ENCODE measurements at regions not wholly inside any gene's neighbourhood (a gene's known extent, or its start where the extent isn't known, plus 50 kb on each side); places are given as distances from the start of the nearest gene placed in this dataset.
"Not testable (repeated sequence)": the region's sequence is repeated elsewhere in the genome, so short reads cannot be mapped to it uniquely, and the experiment has no call there.

- Histone ChIP-seq H3K27ac (no peak overlapping the region), H3K4me3 (no peak overlapping the region), H3K27me3 (no peaks in the 10 kb centered on the region), H3K4me1 (no peaks in the 10 kb centered on the region), H3K36me3 (no peaks in the 10 kb centered on the region), H3K9me3 (no peaks in the 10 kb centered on the region)
- intact Hi-C loops (cut with DNase I) = no loop called here
- TF ChIP-seq POLR2AphosphoS5 (IDR thresholded peaks at IDR 0.05; ENCODE audit: insufficient read depth in 1 of 2, low read depth in 1 of 2) (no peak), POLR2A (IDR thresholded peaks at IDR 0.05) (no peak)
- TF ChIP-seq, protein P1, sequence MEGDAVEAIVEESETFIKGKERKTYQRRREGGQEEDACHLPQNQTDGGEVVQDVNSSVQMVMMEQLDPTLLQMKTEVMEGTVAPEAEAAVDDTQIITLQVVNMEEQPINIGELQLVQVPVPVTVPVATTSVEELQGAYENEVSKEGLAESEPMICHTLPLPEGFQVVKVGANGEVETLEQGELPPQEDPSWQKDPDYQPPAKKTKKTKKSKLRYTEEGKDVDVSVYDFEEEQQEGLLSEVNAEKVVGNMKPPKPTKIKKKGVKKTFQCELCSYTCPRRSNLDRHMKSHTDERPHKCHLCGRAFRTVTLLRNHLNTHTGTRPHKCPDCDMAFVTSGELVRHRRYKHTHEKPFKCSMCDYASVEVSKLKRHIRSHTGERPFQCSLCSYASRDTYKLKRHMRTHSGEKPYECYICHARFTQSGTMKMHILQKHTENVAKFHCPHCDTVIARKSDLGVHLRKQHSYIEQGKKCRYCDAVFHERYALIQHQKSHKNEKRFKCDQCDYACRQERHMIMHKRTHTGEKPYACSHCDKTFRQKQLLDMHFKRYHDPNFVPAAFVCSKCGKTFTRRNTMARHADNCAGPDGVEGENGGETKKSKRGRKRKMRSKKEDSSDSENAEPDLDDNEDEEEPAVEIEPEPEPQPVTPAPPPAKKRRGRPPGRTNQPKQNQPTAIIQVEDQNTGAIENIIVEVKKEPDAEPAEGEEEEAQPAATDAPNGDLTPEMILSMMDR (IDR thresholded peaks at IDR 0.05) = no peak
- DNase-seq (ENCODE audit: extremely low spot score in 2 of 2) = no peak
Measured at GRCh38 chr6:74044417-74045096, 348.6 kb downstream of the CD109 start.

- DNase-seq (ENCODE audit: extremely low spot score in 2 of 2) = no peak
- H3K9me3 ChIP-seq = no peaks in the 10 kb centered on the region
- intact Hi-C loops (cut with DNase I) = no loop called here
- H3K27ac ChIP-seq = no peak overlapping the region
- TF ChIP-seq, protein P1 (IDR thresholded peaks at IDR 0.05) = no peak
- TF ChIP-seq POLR2A (IDR thresholded peaks at IDR 0.05) (no peak), POLR2AphosphoS5 (IDR thresholded peaks at IDR 0.05; ENCODE audit: insufficient read depth in 1 of 2, low read depth in 1 of 2) (no peak)
- no peaks in the 10 kb centered on the region for H3K27me3 ChIP-seq
- H3K4me1 ChIP-seq = no peaks in the 10 kb centered on the region
- H3K4me3 ChIP-seq = no peak overlapping the region
- H3K36me3 ChIP-seq = no peaks in the 10 kb centered on the region
Measured at GRCh38 chr6:74041420-74041819, 345.4 kb downstream of the CD109 start.

- TF ChIP-seq, protein P1 (IDR thresholded peaks at IDR 0.05) = no peak
- TF ChIP-seq POLR2AphosphoS5 (IDR thresholded peaks at IDR 0.05; ENCODE audit: insufficient read depth in 1 of 2, low read depth in 1 of 2) (no peak), POLR2A (IDR thresholded peaks at IDR 0.05) (no peak)
- no peaks in the 10 kb centered on the region for H3K27me3 ChIP-seq
- no peak overlapping the region for H3K4me3 ChIP-seq
- H3K9me3 ChIP-seq = no peaks in the 10 kb centered on the region
- intact Hi-C loops (cut with DNase I) = no loop called here
- no peaks in the 10 kb centered on the region for H3K36me3 ChIP-seq
- no peaks in the 10 kb centered on the region for H3K4me1 ChIP-seq
- DNase-seq (ENCODE audit: extremely low spot score in 2 of 2) = no peak
- no peak overlapping the region for H3K27ac ChIP-seq
Measured at GRCh38 chr6:74018825-74019224, 322.8 kb downstream of the CD109 start.

DNA sequence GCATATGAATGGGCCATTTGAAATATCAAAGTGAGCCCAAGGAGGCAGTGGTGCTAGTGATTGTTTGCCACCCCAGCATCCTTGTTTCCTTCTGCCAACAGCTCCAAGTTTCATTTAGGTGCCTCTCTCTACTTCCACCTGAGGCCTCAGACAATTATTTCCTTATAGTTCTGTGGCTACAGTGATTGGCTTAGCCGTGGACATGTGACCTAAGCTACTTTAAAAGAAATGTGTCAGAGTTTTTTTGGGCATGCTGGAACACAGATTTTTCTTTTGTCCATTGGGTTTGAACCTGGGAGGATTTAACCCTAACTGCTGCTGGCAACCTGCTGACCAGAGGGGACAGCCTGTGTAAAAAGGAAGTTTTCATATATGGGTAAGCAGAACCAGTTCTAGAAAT, 319.4 kb downstream of the CD109 start:
- TF ChIP-seq, protein P1 (IDR thresholded peaks at IDR 0.05) = no peak
- TF ChIP-seq POLR2A (IDR thresholded peaks at IDR 0.05) (no peak), POLR2AphosphoS5 (IDR thresholded peaks at IDR 0.05; ENCODE audit: insufficient read depth in 1 of 2, low read depth in 1 of 2) (no peak)
- Histone ChIP-seq H3K4me3 (no peak overlapping the region), H3K4me1 (no peaks in the 10 kb centered on the region), H3K9me3 (no peaks in the 10 kb centered on the region), H3K27ac (no peak overlapping the region), H3K27me3 (no peaks in the 10 kb centered on the region), H3K36me3 (no peaks in the 10 kb centered on the region)
- no peak for DNase-seq (ENCODE audit: extremely low spot score in 2 of 2)
- intact Hi-C loops (cut with DNase I) = no loop called here

DNA sequence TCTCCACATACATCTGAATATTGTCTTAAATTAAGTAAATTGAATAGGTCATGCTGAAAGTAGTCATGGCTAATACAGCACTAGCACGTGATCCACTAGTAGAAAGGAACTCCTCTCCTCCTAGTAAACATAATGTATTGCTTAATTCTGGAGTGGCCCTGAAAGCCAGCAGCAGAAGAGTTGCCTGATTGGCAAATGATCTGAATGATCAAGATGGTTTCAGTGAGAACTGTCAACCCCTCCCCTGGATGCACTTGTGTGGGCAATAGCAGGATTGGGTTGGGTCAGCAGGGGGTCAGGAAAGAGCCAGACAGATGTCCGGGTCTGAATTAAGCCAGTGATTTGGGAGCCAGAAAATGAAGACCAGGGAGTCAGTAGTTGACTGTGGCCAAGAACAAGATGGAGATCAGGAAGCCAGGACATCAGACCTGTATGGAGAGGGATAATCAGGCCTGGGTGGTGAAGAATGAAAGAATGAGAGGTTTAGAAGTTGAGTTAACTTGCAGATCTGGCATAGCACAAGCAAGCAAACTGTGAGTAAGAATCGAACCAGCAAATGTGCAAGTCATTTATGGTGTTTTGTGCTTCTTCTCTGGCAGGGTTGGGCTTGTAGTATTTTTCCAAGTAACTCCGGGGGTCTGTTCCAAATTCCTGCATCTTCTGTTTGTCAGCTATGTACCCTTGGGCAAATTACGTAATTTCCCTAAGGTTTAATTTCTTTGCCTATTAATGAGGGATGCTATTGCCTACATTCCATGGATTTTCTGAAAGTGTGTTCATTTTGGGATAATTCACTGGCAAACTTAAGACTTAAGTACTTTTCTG, 304.9 kb downstream of the CD109 start:
- H3K27me3 ChIP-seq = no peaks in the 10 kb centered on the region
- intact Hi-C loops (cut with DNase I) = no loop called here
- no peak overlapping the region for H3K4me3 ChIP-seq
- DNase-seq (ENCODE audit: extremely low spot score in 2 of 2) = no peak
- TF ChIP-seq POLR2AphosphoS5 (IDR thresholded peaks at IDR 0.05; ENCODE audit: insufficient read depth in 1 of 2, low read depth in 1 of 2) = no peak
- TF ChIP-seq, protein P1 (IDR thresholded peaks at IDR 0.05) = no peak
- TF ChIP-seq POLR2A (IDR thresholded peaks at IDR 0.05) = no peak
- H3K9me3 ChIP-seq = no peaks in the 10 kb centered on the region
- no peaks in the 10 kb centered on the region for H3K36me3 ChIP-seq
- peak overlapping the region; percentile 42 for H3K27ac ChIP-seq
- no peaks in the 10 kb centered on the region for H3K4me1 ChIP-seq

DNA sequence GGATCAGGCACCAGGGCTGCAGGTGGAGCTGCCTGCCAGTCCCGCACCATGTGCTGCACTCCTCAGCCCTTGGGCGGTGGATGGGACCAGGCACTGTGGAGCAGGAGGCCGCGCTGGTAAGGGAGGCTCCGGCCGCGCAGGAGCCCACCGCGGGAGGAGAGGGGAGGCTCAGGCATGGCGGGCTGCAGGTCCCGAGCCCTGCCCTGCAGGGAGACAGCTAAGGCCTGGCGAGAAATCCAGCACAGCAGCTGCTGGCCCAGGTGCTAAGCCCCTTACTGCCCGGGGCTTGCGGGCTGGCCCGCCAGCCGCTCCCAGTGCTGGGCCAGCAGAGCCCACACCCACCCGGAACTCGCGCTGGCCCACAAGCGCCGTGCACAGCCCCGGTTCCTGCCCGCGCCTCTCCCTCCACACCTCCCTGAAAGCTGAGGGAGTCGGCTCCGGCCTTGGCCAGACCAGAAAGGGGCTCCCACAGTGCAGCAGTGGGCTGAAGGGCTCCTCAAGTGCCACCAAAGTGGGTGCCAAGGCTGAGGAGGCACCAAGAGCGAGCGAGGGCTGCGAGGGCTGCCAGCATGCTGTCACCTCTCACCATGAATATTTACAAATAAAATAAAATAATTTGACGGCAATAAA, 294.7 kb downstream of the CD109 start:
- H3K9me3 ChIP-seq; H3K27ac ChIP-seq; H3K36me3 ChIP-seq; intact Hi-C loops (cut with DNase I); DNase-seq (ENCODE audit: extremely low spot score in 2 of 2); H3K4me3 ChIP-seq; H3K27me3 ChIP-seq; H3K4me1 ChIP-seq: not testable (repeated sequence)

All from vagina (tissue), 2 donors.